ENCODE measurements at regions not wholly inside any gene's neighbourhood (a gene's known extent, or its start where the extent isn't known, plus 50 kb on each side); places are given as distances from the start of the nearest gene placed in this dataset.
A peak's percentile ranks its signal among the peaks of the same experiment; 100 is the strongest.

GRCh38 chr2:66899109-66899508 is 464.2 kb downstream of the MEIS1 start:
- Histone ChIP-seq H2BK20ac (ENCODE audit: low read depth, low read length) (peak overlapping the region; percentile 96), H3K9me1 (ENCODE audit: insufficient read depth, low read length) (peaks cover 10% of the 10 kb centered on the region), H3K36me3 (ENCODE audit: control insufficient read depth, insufficient read depth, low read length) (no peaks in the 10 kb centered on the region), H2BK120ac (ENCODE audit: low read depth, low read length) (peak overlapping the region; percentile 95), H3K4me1 (ENCODE audit: control insufficient read depth, insufficient read depth, low read length) (peaks cover 19% of the 10 kb centered on the region), H2BK15ac (ENCODE audit: low read depth, low read length) (peak overlapping the region; percentile 83; the same call in 2 of the 3 replicates), H3K23ac (ENCODE audit: low read depth, low read length) (peak overlapping the region; percentile 74; the same call in 1 of the 2 replicates), H4K5ac (ENCODE audit: low read depth, low read length) (peak overlapping the region; percentile 83; the same call in 1 of the 2 replicates), H4K91ac (ENCODE audit: insufficient read depth, low read depth, low read length) (peak overlapping the region; percentile 73), H3K18ac (ENCODE audit: low read depth, low read length) (peak overlapping the region; percentile 87), H3K4ac (ENCODE audit: low read depth, low read length) (peak overlapping the region; percentile 84), H3K79me1 (ENCODE audit: low read depth in 1 of 2, low read length in 2 of 2) (peaks cover 0 to 13% of the 10 kb centered on the region in 2 experiments; a peak in 2 of 4 replicates), H4K20me1 (ENCODE audit: insufficient read depth, low read length) (no peaks in the 10 kb centered on the region), H3K4me2 (ENCODE audit: low read depth, low read length) (peak overlapping the region; percentile 41; the same call in 1 of the 2 replicates), H2AK9ac (replicated peaks; ENCODE audit: low read depth, low read length, poor library complexity) (no peak overlapping the region), H3K9ac (ENCODE audit: low read depth, low read length) (no peak overlapping the region), H4K8ac (ENCODE audit: low read depth in 2 of 2, low read length in 2 of 2) (peak overlapping the region; percentile 57 to 78; a peak in 3 of 4 replicates), H2AFZ (replicated peaks; ENCODE audit: low read length, poor library complexity) (no peak overlapping the region), H3K27ac (ENCODE audit: insufficient read depth, low read length) (no peak overlapping the region), H3K27me3 (ENCODE audit: control insufficient read depth, insufficient read depth, low read length) (no peaks in the 10 kb centered on the region), H3K14ac (replicated peaks; ENCODE audit: low read depth, low read length) (peak overlapping the region; percentile 88), H3K56ac (ENCODE audit: extremely low read depth, insufficient read depth, low read length) (0 out of 2 replicates have a peak overlapping the region, but pooled peaks have one; percentile 48), H2BK5ac (ENCODE audit: low read depth, low read length, poor library complexity, severe bottlenecking) (peak overlapping the region; percentile 100), H3K4me3 (ENCODE audit: insufficient read depth, low read depth, low read length) (no peak overlapping the region), H3K9me3 (ENCODE audit: control insufficient read depth, insufficient read depth, low read length) (no peaks in the 10 kb centered on the region), H2AK5ac (ENCODE audit: low read depth, low read length) (no peak overlapping the region)
- no peak for ATAC-seq (ENCODE audit: low read depth)
- in situ Hi-C loops (cut with MboI; ENCODE audit: low sequenced_read_pairs) (no loop called here), dilution Hi-C loops (cut with HindIII; ENCODE audit: low sequenced_read_pairs, unreplicated experiment) (no loop called here), intact Hi-C loops (cut with micrococcal nuclease) (loop anchor here (5.0 to 10.0 kb wide), 2 partner anchors 506 to 873 kb away; no protein-coding TSS in a partner anchor)
- no peak for DNase-seq
- TF ChIP-seq POLR2A (IDR thresholded peaks at IDR 0.05; ENCODE audit: low read depth, low read length), result no peak
- no peak for TF ChIP-seq CHD1 (IDR thresholded peaks at IDR 0.05; ENCODE audit: low read depth, low read length)
- TF ChIP-seq RCOR1 (IDR thresholded peaks at IDR 0.05; ENCODE audit: insufficient replicate concordance, low read length), result no peak
- TF ChIP-seq RFX5 (IDR thresholded peaks at IDR 0.05; ENCODE audit: low read depth, low read length), result no peak
- TF ChIP-seq USF2 (IDR thresholded peaks at IDR 0.05; ENCODE audit: low read depth, low read length), result no peak
- TF ChIP-seq FOS (IDR thresholded peaks at IDR 0.05; ENCODE audit: low read depth, low read length), result no peak
- TF ChIP-seq ELK1 (IDR thresholded peaks at IDR 0.05; ENCODE audit: borderline replicate concordance, low read depth, low read length), result no peak
- no peak for TF ChIP-seq NFE2L2 (IDR thresholded peaks at IDR 0.05; ENCODE audit: low read depth, low read length)
- TF ChIP-seq CTCF (conservative IDR thresholded peaks at IDR 0.05; ENCODE audit: low read depth, low read length), result no peak
- CTCF ChIA-PET, result interaction anchor here (1.1 kb wide), 1 partner anchor 317 kb away, joined by 4 read pairs; no protein-coding TSS in a partner anchor
- no CpG with 5 or more reads among the region's 2 CpGs for WGBS, 2 experiments (ENCODE audit: extremely low coverage in 2 of 2, insufficient read length in 1 of 2)
- POLR2A ChIA-PET (ENCODE audit: unreplicated experiment), result no interaction called here
- BruUV-seq (replicated peaks), result no TSS peak

Data from IMR-90 (cell line).